Activated CD8-positive, alpha-beta T cell treated with anti-CD3 and anti-CD28 coated beads for 36 hours (primary cell): ENCODE measurements at regions not wholly inside any gene's neighbourhood (a gene's known extent, or its start where the extent isn't known, plus 50 kb on each side); places are given as distances from the start of the nearest gene placed in this dataset.

Experiments
- ATAC-seq: fragments of 200-7000 bp; cut with Tn5 transposase; one replicate; pipeline ENCODE4 v1.10.0; 2021; ENCODE audit warnings: mild to moderate bottlenecking, moderate library complexity
- CTCF ChIA-PET: fragments of 350-600 bp; sonication (Branson Sonifier 250); formaldehyde crosslinking; loops from one replicate; lab custom pipeline; 2021; ENCODE audit warnings: antibody characterized with exemption; lab: Charles Lee
- POLR2A ChIA-PET: fragments of 350-600 bp; sonication (Branson Sonifier 250); formaldehyde crosslinking; loops from one replicate; lab custom pipeline; 2021; ENCODE audit warnings: antibody characterized with exemption; lab: Charles Lee
- DNase-seq: peaks from one replicate; pipeline ENCODE4 v3.0.0-alpha.2; 2020
- H3K27ac Mint-ChIP-seq: one replicate; pipeline ENCODE4 v1.8.0; 2021; ENCODE audit warnings: mild to moderate bottlenecking, mixed read lengths
- H3K27me3 Mint-ChIP-seq: one replicate; pipeline ENCODE4 v1.8.0; 2021; ENCODE audit warnings: mixed read lengths
- H3K36me3 Mint-ChIP-seq: one replicate; pipeline ENCODE4 v1.8.0; 2021; ENCODE audit warnings: low read depth, mixed read lengths
- H3K4me1 Mint-ChIP-seq: one replicate; pipeline ENCODE4 v1.8.0; 2021; ENCODE audit warnings: low read depth, mixed read lengths
- H3K4me3 Mint-ChIP-seq: one replicate; pipeline ENCODE4 v1.8.0; 2021; ENCODE audit warnings: mild to moderate bottlenecking, moderate library complexity, mixed read lengths
- H3K9me3 Mint-ChIP-seq: one replicate; pipeline ENCODE4 v1.8.0; 2021; ENCODE audit warnings: mixed read lengths
- CTCF ChIP-seq: fragments of 200-600 bp; IDR thresholded peaks from one replicate; pipeline ENCODE4 v1.8.0; 2022; ENCODE audit warnings: antibody characterized with exemption, mild to moderate bottlenecking
- intact Hi-C: fragments of 100-400 bp; cut with micrococcal nuclease; formaldehyde crosslinking; loops from one replicate; pipeline ENCODE4 v1.10.0; 2022

- ChIA-PET POLR2A (no interaction called here), CTCF (no interaction called here)
- no peak for DNase-seq
- Mint-ChIP-seq H3K4me1 (no peaks in the 10 kb centered on the region), H3K9me3 (peaks cover 4% of the 10 kb centered on the region), H3K27ac (no peak overlapping the region), H3K27me3 (no peaks in the 10 kb centered on the region), H3K36me3 (no peaks in the 10 kb centered on the region), H3K4me3 (no peak overlapping the region)
- intact Hi-C loops = no loop called here
- ATAC-seq = no peak
- TF ChIP-seq CTCF = no peak
Observed at GRCh38 chr2:208970070-208970469, 453.8 kb upstream of the MAP2 start.

- TF ChIP-seq CTCF = no peak
- peaks cover 3% of the 10 kb centered on the region for H3K9me3 Mint-ChIP-seq
- no peaks in the 10 kb centered on the region for H3K4me1 Mint-ChIP-seq
- no peaks in the 10 kb centered on the region for H3K36me3 Mint-ChIP-seq
- no peaks in the 10 kb centered on the region for H3K27me3 Mint-ChIP-seq
- CTCF ChIA-PET = no interaction called here
- no peak overlapping the region for H3K4me3 Mint-ChIP-seq
- POLR2A ChIA-PET = no interaction called here
- no peak for DNase-seq
- no peak overlapping the region for H3K27ac Mint-ChIP-seq
- intact Hi-C loops = no loop called here
- no peak for ATAC-seq
Observed at GRCh38 chr2:208977582-208977981, 446.3 kb upstream of the MAP2 start.

- ChIA-PET CTCF (no interaction called here), POLR2A (no interaction called here)
- no peak for ATAC-seq
Observed at GRCh38 chr2:208978946-208979345, 444.9 kb upstream of the MAP2 start.

GRCh38 chr2:208980321-208980720 is 443.5 kb upstream of the MAP2 start:
- no peaks in the 10 kb centered on the region for H3K36me3 Mint-ChIP-seq
- H3K27ac Mint-ChIP-seq = no peak overlapping the region
- intact Hi-C loops = no loop called here
- no peaks in the 10 kb centered on the region for H3K4me1 Mint-ChIP-seq
- CTCF ChIA-PET = no interaction called here
- H3K27me3 Mint-ChIP-seq = no peaks in the 10 kb centered on the region
- no peak for ATAC-seq
- POLR2A ChIA-PET = no interaction called here
- no peak for TF ChIP-seq CTCF
- H3K4me3 Mint-ChIP-seq = no peak overlapping the region
- H3K9me3 Mint-ChIP-seq = peaks cover 3% of the 10 kb centered on the region
- DNase-seq = no peak

More at GRCh38 chr2:208978946-208979345, 444.9 kb upstream of the MAP2 start:
- H3K4me3 Mint-ChIP-seq = no peak overlapping the region
- H3K27me3 Mint-ChIP-seq = no peaks in the 10 kb centered on the region
- intact Hi-C loops = no loop called here
- H3K36me3 Mint-ChIP-seq = no peaks in the 10 kb centered on the region
- no peak for TF ChIP-seq CTCF
- peaks cover 3% of the 10 kb centered on the region for H3K9me3 Mint-ChIP-seq
- DNase-seq = no peak
- H3K4me1 Mint-ChIP-seq = no peaks in the 10 kb centered on the region
- H3K27ac Mint-ChIP-seq = no peak overlapping the region

GRCh38 chr2:208982831-208983230 is 441.0 kb upstream of the MAP2 start:
- CTCF ChIA-PET = no interaction called here
- H3K4me3 Mint-ChIP-seq = no peak overlapping the region
- ATAC-seq (no peak), DNase-seq (no peak)
- no peaks in the 10 kb centered on the region for H3K27me3 Mint-ChIP-seq
- H3K36me3 Mint-ChIP-seq = no peaks in the 10 kb centered on the region
- POLR2A ChIA-PET = no interaction called here
- TF ChIP-seq CTCF = no peak
- peaks cover 3% of the 10 kb centered on the region for H3K9me3 Mint-ChIP-seq
- H3K4me1 Mint-ChIP-seq = no peaks in the 10 kb centered on the region
- H3K27ac Mint-ChIP-seq = no peak overlapping the region
- intact Hi-C loops = no loop called here
